GM19467 (cell line): ENCODE measurements at regions not wholly inside any gene's neighbourhood (a gene's known extent, or its start where the extent isn't known, plus 50 kb on each side); places are given as distances from the start of the nearest gene placed in this dataset.
"Not testable (repeated sequence)": the region's sequence is repeated elsewhere in the genome, so short reads cannot be mapped to it uniquely, and the experiment has no call there.

Source experiments
- ATAC-seq: cut with Tn5 transposase; IDR thresholded peaks from one replicate; pipeline ENCODE4 v1.9.1; 2021; ENCODE audit warnings: mild to moderate bottlenecking, moderate library complexity; ENCODE audit not compliant: unreplicated experiment

DNA sequence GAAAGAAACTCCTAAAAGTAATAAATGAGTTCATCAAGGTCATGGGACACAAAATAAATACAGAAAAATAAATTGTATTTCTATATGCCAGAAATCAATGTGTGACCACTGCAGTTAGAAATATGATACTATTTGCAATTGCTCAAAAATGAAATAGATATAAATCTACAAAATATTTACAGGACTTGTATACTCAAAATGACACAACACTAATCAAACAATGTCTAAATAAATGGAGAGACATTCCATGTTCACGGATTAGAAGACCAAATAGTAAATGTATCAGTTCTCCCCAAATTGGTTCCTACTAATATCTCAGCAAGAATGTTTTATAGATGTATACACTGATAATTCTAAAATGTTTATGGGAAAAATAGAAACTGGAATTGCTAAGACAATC, 345.3 kb downstream of the NR2F1-AS1 start:
- ATAC-seq = no peak

DNA sequence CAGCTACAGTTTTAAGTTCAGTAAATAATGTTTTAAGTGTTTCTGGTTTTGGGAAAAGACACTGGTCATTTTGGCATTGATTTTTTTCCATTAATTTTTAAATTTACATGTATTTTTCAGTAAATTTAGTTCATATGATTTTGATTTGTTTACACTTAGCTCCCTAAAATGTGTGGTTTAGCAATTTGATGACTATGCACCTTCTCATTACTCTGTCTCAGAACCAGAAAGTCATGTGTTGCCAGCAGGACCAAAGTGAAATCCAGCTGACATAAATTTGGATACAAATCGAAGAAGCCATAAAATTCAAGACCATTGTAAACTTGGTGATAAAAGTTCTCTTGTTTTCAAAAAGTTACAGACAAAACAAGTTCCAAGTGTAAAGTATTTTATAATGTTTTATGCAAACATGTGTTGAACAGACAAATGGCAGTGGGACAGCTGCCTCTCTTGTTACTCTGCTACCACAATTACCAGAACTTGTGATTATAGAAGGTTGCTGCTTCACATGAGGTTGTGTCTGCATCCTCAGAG, 354.8 kb downstream of the NR2F1-AS1 start:
- ATAC-seq = no peak

DNA sequence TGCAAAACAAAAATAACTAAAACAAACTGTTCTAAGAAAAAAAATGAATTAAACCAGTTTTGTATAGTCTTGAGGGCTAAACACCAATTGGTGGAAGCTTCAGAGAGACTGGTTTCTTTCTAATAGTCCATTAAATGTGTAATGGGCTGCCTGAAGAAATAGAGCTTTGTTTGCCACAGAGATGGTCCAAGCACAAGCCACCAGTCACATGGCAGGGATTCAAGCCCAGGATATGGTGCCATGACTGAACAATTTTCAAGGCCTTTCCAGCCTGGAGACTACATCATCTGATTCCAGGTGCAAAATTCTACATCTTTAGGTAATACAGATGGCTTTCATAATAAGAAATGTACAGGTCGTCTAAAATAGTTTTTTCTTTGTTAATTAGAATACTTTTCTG, 355.3 kb downstream of the NR2F1-AS1 start:
- no peak for ATAC-seq

DNA sequence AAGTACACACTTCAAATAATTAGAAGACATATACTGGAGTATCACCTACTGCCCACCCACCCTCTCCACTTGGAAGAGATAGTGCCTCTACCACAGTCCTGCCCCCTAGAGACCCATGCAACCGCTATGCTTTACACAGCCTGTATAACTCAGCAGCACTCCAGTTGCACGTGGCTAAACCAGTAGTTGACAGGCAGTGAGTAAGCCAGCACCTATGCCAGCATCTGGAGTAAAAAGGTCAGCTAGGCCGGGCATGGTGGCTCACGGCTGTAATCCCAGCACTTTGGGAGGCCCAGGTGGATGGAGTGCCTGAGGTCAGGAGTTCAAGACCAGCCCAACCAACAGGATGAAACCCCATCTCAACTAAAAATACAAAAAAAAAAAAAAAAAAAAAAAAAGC, 356.4 kb downstream of the NR2F1-AS1 start:
- no peak for ATAC-seq

DNA sequence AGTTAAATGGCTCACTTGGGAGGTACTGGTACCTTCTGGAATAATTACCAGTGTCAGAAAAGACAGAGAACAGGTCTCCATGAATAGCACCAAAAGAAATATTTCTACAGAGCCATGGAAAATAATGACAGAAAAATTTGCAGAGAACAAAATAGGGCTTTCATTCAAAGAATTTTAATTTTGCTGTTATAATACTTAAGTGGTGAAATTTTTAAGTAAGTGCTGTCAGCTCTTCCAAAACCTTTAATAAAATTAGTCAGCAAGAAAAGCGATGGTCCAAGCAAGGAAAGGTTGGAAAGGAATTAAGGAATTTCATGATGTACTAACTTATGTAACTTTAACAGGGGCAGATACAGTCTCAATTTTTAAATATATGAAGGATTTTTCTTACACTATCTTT, 359.2 kb downstream of the NR2F1-AS1 start:
- no peak for ATAC-seq

DNA sequence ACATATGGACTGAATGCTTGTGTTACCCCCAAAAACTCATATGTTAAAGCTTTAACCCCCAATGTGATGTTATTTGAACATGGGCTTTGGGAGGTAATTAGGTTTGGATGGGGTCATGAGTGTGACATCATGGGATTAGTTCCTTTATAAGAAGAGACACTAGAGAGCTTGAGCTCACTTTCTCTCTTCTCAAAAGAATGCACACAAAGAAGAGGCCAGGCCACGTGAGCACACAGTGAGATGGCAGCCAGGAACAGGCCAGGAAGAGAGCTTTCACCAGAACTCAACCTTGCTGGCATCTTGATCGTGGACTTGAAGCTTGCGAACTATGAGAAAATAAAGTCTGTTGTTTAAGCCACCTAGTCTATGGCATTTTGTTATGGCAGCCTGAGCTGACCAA, 360.6 kb downstream of the NR2F1-AS1 start:
- no peak for ATAC-seq

DNA sequence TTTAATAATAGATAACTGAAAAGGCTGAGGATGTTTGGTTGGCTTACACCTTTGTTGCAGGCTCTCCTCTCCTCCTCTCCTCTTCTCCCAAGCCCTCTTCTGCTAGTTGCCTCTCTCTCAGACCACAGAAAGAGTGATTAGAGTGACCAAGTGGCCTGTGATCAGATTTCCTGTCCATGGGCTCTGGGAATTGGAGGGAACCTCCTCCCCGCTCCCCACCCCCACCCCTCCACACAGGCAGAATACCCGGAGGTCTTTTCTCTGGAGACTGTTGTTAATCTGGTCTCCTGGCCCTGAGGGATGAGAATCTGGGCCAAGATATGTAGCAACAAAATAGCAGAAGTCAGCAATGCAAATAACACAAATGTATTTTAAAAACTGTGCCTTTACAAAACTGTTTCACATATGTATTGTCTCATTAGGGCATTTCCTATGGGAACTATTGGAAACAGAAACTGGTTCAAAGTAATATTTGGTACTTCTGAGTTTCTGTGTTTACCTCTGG, 361.3 kb downstream of the NR2F1-AS1 start:
- ATAC-seq = no peak

DNA sequence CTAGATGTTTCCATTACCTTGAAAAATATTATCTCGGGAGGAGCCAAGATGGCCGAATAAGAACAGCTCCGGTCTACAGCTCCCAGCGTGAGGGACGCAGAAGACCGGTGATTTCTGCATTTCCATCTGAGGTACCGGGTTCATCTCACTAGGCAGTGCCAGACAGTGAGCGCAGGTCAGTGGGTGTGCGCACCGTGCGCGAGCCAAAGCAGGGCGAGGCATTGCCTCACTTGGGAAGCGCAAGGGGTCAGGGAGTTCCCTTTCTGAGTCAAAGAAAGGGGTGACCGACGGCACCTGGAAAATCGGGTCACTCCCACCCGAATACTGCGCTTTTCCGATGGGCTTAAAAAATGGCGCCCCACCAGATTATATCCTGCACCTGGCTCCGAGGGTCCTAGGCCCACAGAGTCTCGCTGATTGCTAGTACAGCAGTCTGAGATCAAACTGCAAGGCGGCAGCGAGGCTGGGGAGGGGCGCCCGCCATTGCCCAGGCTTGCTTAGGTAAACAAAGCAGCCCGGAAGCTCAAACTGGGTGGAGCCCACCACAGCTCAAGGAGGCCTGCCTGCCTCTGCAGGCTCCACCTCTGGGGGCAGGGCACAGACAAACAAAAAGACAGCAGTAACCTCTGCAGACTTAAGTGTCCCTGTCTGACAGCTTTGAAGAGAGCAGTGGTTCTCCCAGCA, 367.8 kb downstream of the NR2F1-AS1 start:
- ATAC-seq = not testable (repeated sequence)

DNA sequence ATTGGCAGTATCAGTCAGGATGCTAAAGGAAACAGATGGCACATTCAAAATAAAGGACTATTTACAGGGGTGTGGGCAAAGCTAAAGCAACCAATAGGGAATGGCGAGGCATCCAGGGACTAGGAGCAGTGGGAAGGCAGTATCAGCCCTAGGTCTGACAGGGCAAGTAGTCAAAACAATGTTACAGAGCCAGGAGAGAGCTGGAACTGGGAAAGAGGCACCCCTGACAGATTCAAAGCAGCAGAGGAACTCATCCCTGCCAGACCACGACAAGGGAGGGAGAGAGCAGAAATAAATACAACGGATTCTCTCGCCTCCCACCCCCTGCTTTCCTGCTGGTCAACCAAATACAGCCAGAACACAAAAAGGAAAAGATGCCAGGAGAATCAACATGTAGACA, 371.5 kb downstream of the NR2F1-AS1 start:
- no peak for ATAC-seq

DNA sequence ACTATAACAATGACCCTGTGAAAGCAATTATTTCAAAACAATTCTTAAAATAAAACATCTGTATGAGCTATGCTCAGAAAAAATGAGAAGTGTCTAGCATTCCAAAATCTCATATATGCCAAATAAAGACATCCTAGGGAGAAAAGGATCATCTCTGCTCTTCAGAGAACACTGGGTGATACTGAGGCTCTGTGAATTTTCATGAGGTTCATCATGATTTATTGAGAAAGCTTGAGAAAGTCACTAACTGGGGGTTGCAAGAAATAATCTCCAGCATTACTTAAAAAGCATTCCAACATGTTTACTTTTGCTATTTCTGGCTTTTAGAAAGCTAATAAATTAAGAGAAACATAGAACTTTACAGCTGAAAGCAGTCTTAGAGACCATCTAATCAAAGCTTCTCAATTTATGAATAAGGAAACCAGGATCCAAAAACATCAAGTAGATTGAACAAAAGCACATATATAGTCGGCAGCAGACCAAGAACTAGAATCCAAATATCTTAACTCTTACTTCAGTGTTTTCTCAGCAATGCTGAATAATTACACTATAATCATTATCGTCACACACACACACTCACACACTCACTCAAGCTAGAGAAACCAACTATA, 372.8 kb downstream of the NR2F1-AS1 start:
- no peak for ATAC-seq

DNA sequence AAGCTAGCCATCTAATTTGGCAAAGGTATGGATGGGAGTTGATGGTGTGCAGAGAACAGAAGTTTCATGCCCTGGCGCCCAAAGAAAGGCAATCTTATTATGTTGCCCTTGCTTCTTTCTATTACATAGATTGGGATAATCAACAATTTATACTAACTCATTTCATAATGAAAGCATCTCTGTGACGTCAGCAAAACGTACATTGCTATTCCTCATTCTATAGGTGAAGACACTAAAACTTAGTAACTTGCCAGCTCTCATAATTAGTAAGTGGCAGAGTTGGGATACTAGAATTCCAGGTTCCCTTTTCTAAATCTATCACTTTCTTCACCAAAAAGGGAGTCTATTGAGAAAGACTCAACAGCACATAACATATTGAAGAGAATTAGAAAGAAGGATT, 374.8 kb downstream of the NR2F1-AS1 start:
- no peak for ATAC-seq

DNA sequence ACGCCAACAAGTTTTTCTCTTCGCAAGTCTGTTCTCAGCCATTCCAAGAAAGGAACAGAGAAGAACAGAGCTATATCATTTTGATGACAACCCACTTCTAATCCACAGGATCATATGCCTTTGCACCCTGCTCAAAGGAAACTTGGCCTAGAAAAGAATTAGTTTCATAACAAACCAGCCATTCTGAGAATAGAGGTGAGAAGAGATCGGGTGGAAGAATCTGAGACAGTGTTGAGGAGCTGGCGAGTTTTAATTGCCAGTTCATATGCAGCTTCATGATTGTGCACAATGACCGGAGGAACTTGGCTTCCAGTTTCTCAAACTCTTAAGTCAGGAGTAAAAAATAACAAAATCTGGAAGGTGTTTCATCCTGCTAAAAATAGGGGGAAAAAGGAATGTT, 380.0 kb downstream of the NR2F1-AS1 start:
- no peak for ATAC-seq

DNA sequence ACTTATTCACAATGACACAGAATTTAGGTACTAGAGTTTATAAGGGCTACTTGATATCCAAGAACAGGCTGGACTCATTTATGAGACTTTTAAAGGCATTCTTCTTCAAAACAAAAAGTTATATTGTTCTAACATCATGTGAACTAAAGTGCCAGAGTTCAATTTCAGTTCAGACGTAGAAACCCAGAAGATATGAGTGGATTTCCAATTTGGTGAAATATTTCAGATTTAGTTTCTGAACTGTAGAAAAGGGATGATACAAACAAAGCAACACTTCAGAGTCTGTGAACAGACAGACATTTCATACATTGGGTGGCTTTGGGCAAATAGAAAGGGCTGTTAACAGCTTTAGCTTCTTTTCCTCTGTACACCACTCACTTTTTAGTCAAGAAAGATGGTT, 384.0 kb downstream of the NR2F1-AS1 start:
- ATAC-seq = no peak

DNA sequence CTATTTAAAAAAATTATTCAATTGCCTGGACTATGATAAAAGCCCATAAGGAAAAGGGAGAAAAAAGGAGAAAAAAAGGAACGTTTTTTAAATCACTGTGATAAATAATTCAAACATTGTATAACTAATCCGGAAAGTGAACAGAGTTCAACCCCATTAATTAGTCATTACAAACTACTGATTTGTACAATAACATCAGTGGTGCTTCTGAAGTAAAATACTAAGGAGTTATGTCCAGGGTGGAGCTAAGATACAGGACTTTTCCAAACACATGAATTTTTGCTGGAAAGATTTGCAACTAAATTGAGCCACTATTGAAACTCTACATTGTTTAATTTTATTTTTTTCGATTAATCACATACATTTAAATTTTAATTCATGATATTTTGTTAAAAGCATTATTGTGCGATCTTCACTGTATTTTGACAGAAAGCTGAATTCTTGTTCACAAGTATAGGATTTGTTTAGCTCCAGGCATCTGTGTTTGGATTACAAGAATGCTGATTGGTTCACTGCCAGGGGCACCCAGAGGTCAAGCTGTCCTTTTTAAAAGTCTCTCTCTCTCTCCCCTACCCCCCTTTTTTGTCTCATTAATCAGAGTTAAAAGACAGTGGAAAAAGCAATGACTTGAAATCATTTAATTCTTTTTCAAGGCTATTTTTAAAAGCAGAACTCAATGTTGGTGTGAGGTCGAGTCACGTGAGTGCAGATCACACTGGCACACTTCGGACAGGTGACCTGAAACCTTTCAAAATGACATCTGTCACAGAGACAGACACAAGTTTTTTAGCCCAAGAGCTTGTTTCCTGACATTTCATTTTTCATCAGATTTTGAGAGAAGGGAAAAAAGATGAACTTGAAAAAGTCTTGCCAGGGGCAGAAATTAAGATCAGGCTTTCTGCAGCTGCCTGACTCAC, 387.3 kb downstream of the NR2F1-AS1 start:
- ATAC-seq = no peak

DNA sequence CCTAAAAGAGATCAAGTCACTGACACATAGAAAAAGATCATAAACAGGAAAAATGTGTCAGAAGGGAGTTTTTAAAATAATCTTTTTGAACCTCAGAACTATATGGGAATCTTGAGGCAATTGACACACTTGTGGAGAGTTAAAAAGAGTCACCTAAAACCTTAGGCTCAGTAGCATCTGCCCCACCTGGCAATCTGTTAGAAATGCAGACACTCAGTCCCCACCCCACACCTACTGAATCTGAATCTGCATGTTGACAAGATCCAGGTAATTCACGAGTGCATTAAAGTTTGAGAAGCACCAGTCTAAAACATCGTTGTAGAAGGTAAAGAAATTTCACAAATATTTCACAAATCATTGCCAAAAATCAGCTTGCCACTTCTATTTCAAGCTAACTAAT, 388.3 kb downstream of the NR2F1-AS1 start:
- ATAC-seq = no peak

DNA sequence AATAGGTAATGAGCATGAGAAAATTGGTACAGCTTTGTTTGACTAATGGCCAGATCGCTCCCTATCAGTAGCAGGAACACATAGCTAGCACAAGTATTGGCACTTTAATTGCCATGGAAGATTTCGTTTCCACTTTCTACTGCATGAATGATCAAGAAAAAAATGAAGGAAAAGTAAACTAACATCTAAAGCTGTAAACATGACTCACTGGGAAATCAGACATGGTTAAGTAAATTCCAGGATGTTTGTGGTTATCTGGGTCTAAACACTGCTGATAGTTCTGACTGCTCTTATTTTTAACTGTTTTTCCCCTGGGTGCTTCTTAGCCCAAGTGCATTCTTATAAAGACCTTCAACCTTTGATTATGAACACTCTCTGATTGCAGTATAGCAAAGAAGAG, 388.9 kb downstream of the NR2F1-AS1 start:
- no peak for ATAC-seq

DNA sequence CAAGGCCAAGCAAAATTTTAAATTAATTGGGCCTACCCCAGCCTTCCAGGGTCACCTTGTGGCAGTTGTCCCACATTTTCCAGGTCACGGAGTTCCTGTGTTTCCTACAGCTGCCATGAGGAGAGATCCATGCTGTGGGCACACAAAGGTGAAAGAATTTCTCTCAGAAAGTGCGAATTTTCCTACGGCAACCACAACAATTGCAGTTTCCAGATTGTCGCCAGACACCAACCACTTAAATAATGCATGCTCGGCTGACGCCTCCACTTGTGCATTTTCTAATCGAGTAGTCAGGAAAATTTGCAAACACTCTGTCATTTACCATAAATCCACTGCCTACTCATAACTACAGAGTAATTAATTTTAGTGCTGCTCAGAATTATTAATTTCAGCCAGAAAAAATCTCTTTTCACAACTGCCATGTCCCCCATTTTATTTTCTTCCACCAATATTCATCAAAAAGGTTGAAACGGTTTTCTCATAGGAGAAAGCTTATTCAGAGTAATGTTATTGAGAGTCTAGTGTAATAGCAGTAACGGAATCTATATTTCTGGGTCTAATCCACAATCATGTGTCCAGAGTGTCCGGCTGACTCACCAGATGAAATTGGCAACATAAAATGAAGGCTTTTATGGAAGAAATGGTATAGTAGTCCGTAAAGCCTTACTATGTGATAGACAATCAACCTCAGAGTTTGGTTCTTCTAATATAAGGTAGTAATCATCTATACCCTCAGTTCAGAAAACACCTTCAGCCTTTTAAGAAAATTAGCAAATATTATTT, 389.8 kb downstream of the NR2F1-AS1 start:
- no peak for ATAC-seq

DNA sequence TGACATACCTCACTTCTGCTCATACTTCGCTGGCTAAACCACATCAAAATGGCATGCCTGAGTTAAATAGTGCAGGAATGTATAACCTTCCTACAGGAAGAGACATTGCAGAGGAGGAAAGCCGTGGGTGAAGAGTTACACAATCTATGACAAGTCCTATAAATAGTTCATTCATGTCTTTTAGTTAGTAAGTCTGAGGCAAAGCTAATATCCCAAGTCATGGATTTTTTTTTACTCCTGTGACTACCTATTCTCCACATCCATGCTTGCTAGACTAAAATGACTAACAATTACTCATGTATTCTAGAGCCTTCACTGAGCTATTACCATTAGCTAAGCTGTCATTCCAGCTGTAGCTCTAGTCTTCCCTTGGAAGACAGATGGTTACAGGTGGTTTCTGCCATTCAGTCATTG, 391.3 kb downstream of the NR2F1-AS1 start:
- no peak for ATAC-seq

DNA sequence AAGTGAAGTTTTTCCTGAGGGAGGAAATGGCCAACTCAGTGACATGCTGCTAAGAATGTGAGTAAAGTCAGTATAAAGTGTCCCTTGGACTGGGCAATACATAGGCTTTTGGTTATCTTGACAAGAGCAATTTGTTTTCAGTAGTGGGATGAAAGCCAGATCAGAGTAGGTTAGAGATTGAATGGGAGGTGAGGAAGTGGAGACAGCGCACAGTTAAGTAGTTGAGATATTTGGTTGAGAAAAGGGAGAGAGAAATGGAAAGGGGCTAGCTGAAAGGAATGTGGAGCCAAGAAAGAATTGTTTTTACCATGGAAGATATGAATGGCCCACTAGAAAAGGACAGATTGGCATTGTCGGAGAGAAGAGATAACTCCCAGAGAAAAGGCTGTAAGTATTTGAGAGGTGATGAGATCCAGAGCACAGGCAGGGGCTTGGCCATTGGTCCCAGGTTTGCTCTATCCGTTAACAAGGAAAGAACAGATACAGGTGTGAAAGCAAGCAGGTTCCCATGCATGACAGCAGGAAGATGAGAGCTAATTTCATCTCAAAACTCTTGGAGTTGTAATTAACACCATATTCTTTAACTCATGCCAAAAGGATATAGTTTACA, 392.0 kb downstream of the NR2F1-AS1 start:
- no peak for ATAC-seq

DNA sequence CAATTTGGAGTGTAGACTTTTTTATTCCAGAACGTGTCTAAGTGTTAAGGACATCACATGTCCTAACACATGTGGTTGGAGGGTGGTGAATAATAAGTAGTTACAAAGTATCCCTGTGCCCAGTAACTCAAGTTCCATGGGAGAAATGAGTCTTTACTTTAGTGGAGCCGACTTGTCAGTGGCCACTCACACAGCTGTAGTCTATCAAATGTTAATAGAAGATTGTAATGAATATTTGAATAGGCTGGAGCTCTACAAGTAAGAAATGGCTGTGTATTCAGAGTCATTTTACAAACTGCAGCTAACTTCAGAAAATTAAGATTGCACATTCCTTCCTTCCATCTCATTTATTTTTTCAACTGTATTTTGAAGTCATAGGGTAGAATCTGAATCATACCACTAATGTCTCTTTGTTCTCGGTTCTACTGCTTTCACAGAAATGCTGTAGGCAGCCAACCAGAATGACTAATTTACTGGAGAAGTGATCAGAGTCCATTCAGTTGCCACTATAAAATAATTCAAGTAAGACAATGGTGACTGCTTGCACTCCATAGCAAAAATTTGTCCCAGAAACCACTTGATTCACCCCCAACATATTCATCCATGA, 394.8 kb downstream of the NR2F1-AS1 start:
- ATAC-seq = no peak
